Activated naive CD8-positive, alpha-beta T cell treated with anti-CD3 and anti-CD28 coated beads for 36 hours (primary cell): ENCODE measurements at regions not wholly inside any gene's neighbourhood (a gene's known extent, or its start where the extent isn't known, plus 50 kb on each side); places are given as distances from the start of the nearest gene placed in this dataset.
"Not testable (repeated sequence)": the region's sequence is repeated elsewhere in the genome, so short reads cannot be mapped to it uniquely, and the experiment has no call there.

ENCODE experiments used
- DNase-seq: peaks from one replicate; pipeline ENCODE4 v3.0.0; 2021
- H3K27ac Mint-ChIP-seq: one replicate; pipeline ENCODE4 v1.8.0; 2022; ENCODE audit warnings: mild to moderate bottlenecking, moderate library complexity, mixed read lengths
- H3K27me3 Mint-ChIP-seq: one replicate; pipeline ENCODE4 v1.8.0; 2022; ENCODE audit warnings: mild to moderate bottlenecking, mixed read lengths
- H3K36me3 Mint-ChIP-seq: one replicate; pipeline ENCODE4 v1.8.0; 2021; ENCODE audit warnings: mild to moderate bottlenecking, mixed read lengths
- H3K4me1 Mint-ChIP-seq: one replicate; pipeline ENCODE4 v1.8.0; 2021; ENCODE audit warnings: mixed read lengths
- H3K4me3 Mint-ChIP-seq: one replicate; pipeline ENCODE4 v1.8.0; 2022; ENCODE audit warnings: mild to moderate bottlenecking, moderate library complexity, mixed read lengths
- H3K9me3 Mint-ChIP-seq: one replicate; pipeline ENCODE4 v1.8.0; 2022; ENCODE audit warnings: mixed read lengths

GRCh38 chr2:83789674-83790073 is 669.4 kb downstream of the SUCLG1 start:
- not testable (repeated sequence) for H3K9me3 Mint-ChIP-seq, H3K27ac Mint-ChIP-seq, DNase-seq, H3K36me3 Mint-ChIP-seq, H3K27me3 Mint-ChIP-seq, H3K4me3 Mint-ChIP-seq, H3K4me1 Mint-ChIP-seq

- H3K27ac Mint-ChIP-seq, H3K9me3 Mint-ChIP-seq, H3K27me3 Mint-ChIP-seq, H3K4me3 Mint-ChIP-seq, H3K36me3 Mint-ChIP-seq, H3K4me1 Mint-ChIP-seq, DNase-seq: not testable (repeated sequence)
Measured at GRCh38 chr2:83788938-83789566, 670.0 kb downstream of the SUCLG1 start.

- H3K27me3 Mint-ChIP-seq: no peaks in the 10 kb centered on the region
- H3K4me3 Mint-ChIP-seq: no peak overlapping the region
- H3K9me3 Mint-ChIP-seq: no peaks in the 10 kb centered on the region
Measured at GRCh38 chr2:83787189-83787588, 671.9 kb downstream of the SUCLG1 start.

GRCh38 chr2:83786140-83786539 is 672.9 kb downstream of the SUCLG1 start:
- DNase-seq: no peak
- no peaks in the 10 kb centered on the region for H3K4me1 Mint-ChIP-seq
- H3K9me3 Mint-ChIP-seq: peaks cover 6% of the 10 kb centered on the region
- H3K36me3 Mint-ChIP-seq: no peaks in the 10 kb centered on the region
- H3K27me3 Mint-ChIP-seq: no peaks in the 10 kb centered on the region
- H3K27ac Mint-ChIP-seq: no peak overlapping the region
- H3K4me3 Mint-ChIP-seq: no peak overlapping the region

More at GRCh38 chr2:83787189-83787588, 671.9 kb downstream of the SUCLG1 start:
- H3K27ac Mint-ChIP-seq: no peak overlapping the region
- no peaks in the 10 kb centered on the region for H3K4me1 Mint-ChIP-seq
- no peaks in the 10 kb centered on the region for H3K36me3 Mint-ChIP-seq
- DNase-seq: no peak

GRCh38 chr2:83784947-83785346 is 674.1 kb downstream of the SUCLG1 start:
- DNase-seq: no peak
- no peaks in the 10 kb centered on the region for H3K36me3 Mint-ChIP-seq
- peaks cover 6% of the 10 kb centered on the region for H3K9me3 Mint-ChIP-seq
- H3K27ac Mint-ChIP-seq: no peak overlapping the region
- no peaks in the 10 kb centered on the region for H3K27me3 Mint-ChIP-seq
- no peak overlapping the region for H3K4me3 Mint-ChIP-seq
- H3K4me1 Mint-ChIP-seq: no peaks in the 10 kb centered on the region

- no peak overlapping the region for H3K27ac Mint-ChIP-seq
- H3K36me3 Mint-ChIP-seq: no peaks in the 10 kb centered on the region
- no peaks in the 10 kb centered on the region for H3K27me3 Mint-ChIP-seq
- no peak for DNase-seq
- no peak overlapping the region for H3K4me3 Mint-ChIP-seq
- H3K4me1 Mint-ChIP-seq: no peaks in the 10 kb centered on the region
- H3K9me3 Mint-ChIP-seq: peaks cover 6% of the 10 kb centered on the region
Measured at GRCh38 chr2:83784315-83784714, 674.8 kb downstream of the SUCLG1 start.

- H3K4me3 Mint-ChIP-seq: no peak overlapping the region
Measured at GRCh38 chr2:83782122-83782521, 677.0 kb downstream of the SUCLG1 start.

GRCh38 chr2:83764447-83765005 is 694.6 kb downstream of the SUCLG1 start:
- no peak for DNase-seq
- Mint-ChIP-seq H3K27ac (no peak overlapping the region), H3K9me3 (peaks cover 31% of the 10 kb centered on the region), H3K27me3 (no peaks in the 10 kb centered on the region), H3K4me1 (no peaks in the 10 kb centered on the region), H3K4me3 (no peak overlapping the region), H3K36me3 (peaks cover 8% of the 10 kb centered on the region)

More at GRCh38 chr2:83782122-83782521, 677.0 kb downstream of the SUCLG1 start:
- H3K36me3 Mint-ChIP-seq: no peaks in the 10 kb centered on the region
- H3K27me3 Mint-ChIP-seq: no peaks in the 10 kb centered on the region
- DNase-seq: no peak
- no peaks in the 10 kb centered on the region for H3K4me1 Mint-ChIP-seq
- H3K9me3 Mint-ChIP-seq: peaks cover 10% of the 10 kb centered on the region
- H3K27ac Mint-ChIP-seq: no peak overlapping the region

- Mint-ChIP-seq H3K36me3 (no peaks in the 10 kb centered on the region), H3K9me3 (peaks cover 14% of the 10 kb centered on the region), H3K4me3 (no peak overlapping the region), H3K27ac (no peak overlapping the region), H3K27me3 (no peaks in the 10 kb centered on the region), H3K4me1 (no peaks in the 10 kb centered on the region)
- DNase-seq: no peak
Measured at GRCh38 chr2:83757329-83757728, 701.8 kb downstream of the SUCLG1 start.

GRCh38 chr2:83756219-83756618 is 702.9 kb downstream of the SUCLG1 start:
- Mint-ChIP-seq H3K4me3 (no peak overlapping the region), H3K27ac (no peak overlapping the region), H3K27me3 (no peaks in the 10 kb centered on the region), H3K36me3 (no peaks in the 10 kb centered on the region), H3K9me3 (peaks cover 14% of the 10 kb centered on the region), H3K4me1 (no peaks in the 10 kb centered on the region)
- no peak for DNase-seq

- Mint-ChIP-seq H3K36me3 (no peaks in the 10 kb centered on the region), H3K4me1 (no peaks in the 10 kb centered on the region), H3K27ac (no peak overlapping the region), H3K4me3 (no peak overlapping the region), H3K9me3 (no peaks in the 10 kb centered on the region), H3K27me3 (no peaks in the 10 kb centered on the region)
- DNase-seq: no peak
Measured at GRCh38 chr2:83747141-83747540, 711.9 kb downstream of the SUCLG1 start.

GRCh38 chr2:83744855-83745254 is 714.2 kb downstream of the SUCLG1 start:
- H3K4me3 Mint-ChIP-seq: no peak overlapping the region
- H3K27ac Mint-ChIP-seq: no peak overlapping the region
- no peaks in the 10 kb centered on the region for H3K4me1 Mint-ChIP-seq

GRCh38 chr2:83742117-83742782 is 716.8 kb downstream of the SUCLG1 start:
- Mint-ChIP-seq H3K36me3 (no peaks in the 10 kb centered on the region), H3K9me3 (peaks cover 8% of the 10 kb centered on the region), H3K27me3 (no peaks in the 10 kb centered on the region), H3K4me3 (no peak overlapping the region), H3K4me1 (no peaks in the 10 kb centered on the region), H3K27ac (no peak overlapping the region)
- no peak for DNase-seq

More at GRCh38 chr2:83744855-83745254, 714.2 kb downstream of the SUCLG1 start:
- H3K9me3 Mint-ChIP-seq: peaks cover 6% of the 10 kb centered on the region
- no peaks in the 10 kb centered on the region for H3K36me3 Mint-ChIP-seq
- H3K27me3 Mint-ChIP-seq: no peaks in the 10 kb centered on the region
- DNase-seq: no peak

- Mint-ChIP-seq H3K9me3 (peaks cover 2% of the 10 kb centered on the region), H3K27me3 (no peaks in the 10 kb centered on the region), H3K4me1 (no peaks in the 10 kb centered on the region), H3K36me3 (no peaks in the 10 kb centered on the region), H3K27ac (no peak overlapping the region), H3K4me3 (no peak overlapping the region)
- DNase-seq: no peak
Measured at GRCh38 chr2:83730223-83730622, 728.9 kb downstream of the SUCLG1 start.

- Mint-ChIP-seq H3K27me3 (no peaks in the 10 kb centered on the region), H3K9me3 (no peaks in the 10 kb centered on the region), H3K4me1 (no peaks in the 10 kb centered on the region), H3K27ac (no peak overlapping the region), H3K4me3 (no peak overlapping the region), H3K36me3 (no peaks in the 10 kb centered on the region)
- no peak for DNase-seq
Measured at GRCh38 chr2:83725735-83726134, 733.3 kb downstream of the SUCLG1 start.

GRCh38 chr2:83705146-83705545 is 753.9 kb downstream of the SUCLG1 start:
- Mint-ChIP-seq H3K4me3 (no peak overlapping the region), H3K36me3 (no peaks in the 10 kb centered on the region), H3K4me1 (no peaks in the 10 kb centered on the region), H3K9me3 (peaks cover 6% of the 10 kb centered on the region), H3K27ac (no peak overlapping the region), H3K27me3 (no peaks in the 10 kb centered on the region)
- DNase-seq: no peak
